IPS-NIHi7 (cell line): ENCODE measurements at regions not wholly inside any gene's neighbourhood (a gene's known extent, or its start where the extent isn't known, plus 50 kb on each side); places are given as distances from the start of the nearest gene placed in this dataset.
A peak's percentile ranks its signal among the peaks of the same experiment; 100 is the strongest.

Source experiments
- DNase-seq: peaks from one replicate; pipeline ENCODE4 v3.0.0; 2012; ENCODE audit warnings: mixed read lengths; ENCODE audit errors: extremely low spot score

DNA sequence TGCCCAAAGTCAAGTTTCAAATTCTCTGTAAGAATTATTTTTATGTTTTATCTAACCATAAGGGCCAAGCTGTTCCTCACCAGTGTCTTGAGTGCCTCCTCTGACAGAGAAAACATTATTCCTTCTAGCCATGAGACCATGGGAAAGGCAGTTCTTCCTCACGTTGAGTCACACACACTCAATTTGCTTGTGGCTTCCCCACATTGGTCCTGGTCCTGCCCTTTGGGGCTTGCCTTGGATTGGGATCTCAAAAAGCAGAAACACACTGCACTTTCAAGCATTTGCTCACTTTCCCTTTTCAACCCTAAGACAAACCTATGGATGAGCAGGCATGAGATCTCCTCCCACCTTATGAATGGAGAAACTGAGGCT is 248.3 kb upstream of the IGFBP3 start:
- no peak for DNase-seq

DNA sequence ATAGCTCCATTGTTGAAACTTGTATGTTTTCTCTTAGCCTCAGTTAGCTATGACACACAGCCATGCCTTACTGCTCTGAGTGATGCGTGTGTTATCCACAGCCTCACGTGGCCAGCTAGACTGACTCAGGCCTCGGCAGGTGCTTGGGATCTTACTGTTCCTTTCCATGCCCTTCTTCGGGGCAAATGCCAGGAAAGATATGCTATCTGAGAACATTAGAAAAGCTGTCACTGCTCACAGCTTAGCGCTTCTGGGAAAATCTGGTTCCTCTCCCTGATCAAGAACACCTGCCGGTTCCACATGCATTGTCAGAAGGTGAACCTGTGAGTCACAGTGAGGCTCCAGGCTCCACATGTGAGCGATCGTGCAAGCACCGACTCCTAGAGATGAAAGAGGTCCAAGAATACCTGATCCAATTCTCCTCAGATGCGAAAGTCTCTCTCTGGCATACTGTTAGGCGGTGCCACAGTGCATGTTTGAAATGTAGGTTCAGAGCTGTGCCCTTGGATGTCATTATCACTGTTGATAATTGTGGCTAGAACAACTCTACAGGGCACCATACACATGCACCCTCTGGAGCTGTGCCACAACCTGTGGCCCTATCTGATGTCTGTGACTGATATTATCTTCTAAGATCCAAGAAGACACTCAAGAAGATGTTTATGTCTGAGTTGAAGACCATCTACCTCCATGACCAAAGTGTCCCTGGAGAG is 247.8 kb upstream of the IGFBP3 start:
- DNase-seq, result no peak

DNA sequence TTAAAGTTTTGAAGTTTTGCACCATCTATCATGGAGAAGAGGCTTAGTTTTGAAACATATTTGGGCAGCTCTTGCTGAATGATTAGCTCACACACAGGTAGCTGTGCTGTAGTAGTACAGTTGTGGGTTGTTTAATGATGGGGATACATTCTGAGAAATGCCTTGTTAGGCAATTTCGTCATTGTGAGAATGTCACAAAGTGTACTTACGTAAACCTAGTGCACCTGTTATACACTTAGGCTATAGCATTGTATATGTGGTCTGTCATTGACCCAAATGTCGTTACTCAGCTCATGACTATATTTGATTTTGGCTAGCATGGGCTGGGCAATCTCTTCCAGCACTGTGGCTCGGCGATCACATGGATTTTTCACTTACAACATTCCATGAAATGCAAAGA is 247.2 kb upstream of the IGFBP3 start:
- no peak for DNase-seq

DNA sequence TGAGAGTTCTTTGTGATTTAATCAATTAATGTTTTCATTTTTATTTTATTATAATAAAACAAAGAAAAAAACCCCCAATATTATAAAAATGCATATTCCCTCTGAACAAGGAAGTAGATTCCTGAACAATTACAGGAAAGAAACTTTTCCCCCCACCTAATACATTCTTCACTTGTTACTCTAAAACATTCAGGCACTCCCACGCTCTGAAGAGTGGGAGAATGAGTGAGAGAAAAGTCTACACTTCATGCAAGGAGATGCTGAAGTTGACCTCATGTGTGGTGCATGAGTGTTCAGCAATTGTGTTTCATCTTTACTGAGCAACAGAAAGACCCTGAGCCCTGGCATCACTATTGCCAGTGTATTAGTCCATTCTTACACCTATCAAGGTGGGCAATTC is 244.2 kb upstream of the IGFBP3 start:
- no peak for DNase-seq

DNA sequence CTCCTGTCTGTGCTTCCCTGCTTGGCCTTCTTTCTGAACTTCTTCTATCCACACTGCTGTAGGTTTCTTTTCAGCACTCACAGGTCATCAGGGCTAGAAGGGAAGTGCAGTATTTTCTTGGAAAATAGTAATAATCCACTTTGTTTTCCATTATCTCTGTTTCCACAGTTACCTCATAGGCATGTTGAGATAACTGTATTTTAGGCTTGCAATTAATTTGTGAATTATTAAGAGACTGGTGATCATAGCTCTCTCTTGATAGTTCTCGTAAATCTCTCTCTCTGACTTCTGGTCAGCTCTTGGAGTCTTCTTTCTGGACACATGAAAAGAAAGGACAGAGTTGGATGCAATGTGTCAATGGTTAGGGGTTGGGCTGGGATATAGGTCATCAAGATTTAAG is 243.6 kb upstream of the IGFBP3 start:
- DNase-seq, result no peak

DNA sequence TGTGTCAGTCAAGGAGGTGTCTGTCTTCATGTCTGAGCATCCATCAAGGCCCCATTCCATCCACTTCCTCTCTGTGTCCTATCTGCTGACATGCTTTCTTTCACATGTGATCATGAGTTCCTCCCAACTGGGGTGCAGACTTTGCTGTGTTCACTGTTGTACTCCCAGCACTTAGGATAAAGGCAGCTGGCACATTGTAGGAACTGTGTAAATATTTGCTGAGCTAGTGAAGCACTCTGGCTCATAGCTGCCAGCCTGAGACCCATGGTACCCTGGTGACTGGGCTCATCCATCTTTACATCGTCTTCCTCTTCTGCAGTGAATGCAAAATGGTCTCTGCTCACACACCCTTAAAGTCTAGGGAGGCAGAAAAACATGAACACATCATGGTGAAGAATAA is 242.2 kb upstream of the IGFBP3 start:
- no peak for DNase-seq

DNA sequence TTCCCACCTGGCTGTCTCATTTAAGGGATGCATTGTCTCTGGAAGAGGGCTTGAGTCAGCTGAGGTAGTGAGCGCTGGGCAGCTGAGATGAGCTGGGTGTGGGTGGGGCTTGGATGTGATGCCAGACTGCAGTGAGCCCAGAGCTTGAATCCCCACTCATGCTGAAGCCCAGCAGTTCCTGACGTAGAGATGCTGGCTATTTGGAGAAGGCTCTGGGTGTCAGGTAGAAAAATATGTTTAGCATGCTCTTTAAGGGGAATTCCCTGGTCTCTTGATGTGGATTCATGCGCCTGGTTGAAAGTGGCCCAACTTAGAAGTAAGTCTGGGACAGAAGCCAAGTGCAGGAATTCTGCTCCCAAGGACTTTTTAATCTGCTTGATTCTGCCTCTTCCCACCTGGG is 241.5 kb upstream of the IGFBP3 start:
- no peak for DNase-seq

DNA sequence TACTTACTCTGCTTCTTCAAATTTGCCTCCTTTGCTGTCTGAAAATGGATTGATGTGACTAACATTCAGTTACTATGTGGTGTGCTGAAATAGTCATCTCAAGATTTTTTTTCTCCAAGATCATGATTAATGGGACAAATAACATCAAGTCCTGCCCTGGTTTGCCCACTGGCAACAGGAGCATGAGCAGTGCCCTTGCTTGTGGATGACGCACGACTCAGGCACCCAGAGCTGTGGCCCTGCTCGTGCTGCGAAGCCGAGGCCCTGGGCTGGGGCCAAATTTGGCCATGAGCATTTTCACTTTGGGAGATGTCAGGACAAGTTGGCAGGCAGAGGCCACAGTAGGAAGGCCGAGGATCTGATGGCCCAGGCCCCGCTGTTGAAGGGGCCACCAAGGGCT is 239.8 kb upstream of the IGFBP3 start:
- no peak for DNase-seq

DNA sequence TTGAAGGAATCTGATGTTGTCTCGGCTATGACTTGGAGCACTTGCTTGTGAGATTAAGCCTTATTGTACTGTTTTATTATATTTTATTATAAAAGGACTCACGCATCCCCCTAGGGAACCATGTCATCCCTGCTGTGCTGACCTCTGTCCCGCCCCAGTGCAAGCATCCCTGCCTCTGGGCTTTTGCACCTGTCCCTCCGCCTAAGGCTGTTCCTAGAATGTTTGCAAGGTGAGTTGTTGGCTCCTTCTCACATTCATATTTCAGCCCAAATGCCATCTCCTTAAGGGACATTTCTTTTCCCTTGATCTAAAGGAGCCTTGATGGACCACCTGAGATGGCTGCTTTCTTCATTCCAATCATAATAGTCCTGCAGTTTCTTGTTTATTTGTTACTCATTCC is 236.9 kb upstream of the IGFBP3 start:
- DNase-seq, result no peak

DNA sequence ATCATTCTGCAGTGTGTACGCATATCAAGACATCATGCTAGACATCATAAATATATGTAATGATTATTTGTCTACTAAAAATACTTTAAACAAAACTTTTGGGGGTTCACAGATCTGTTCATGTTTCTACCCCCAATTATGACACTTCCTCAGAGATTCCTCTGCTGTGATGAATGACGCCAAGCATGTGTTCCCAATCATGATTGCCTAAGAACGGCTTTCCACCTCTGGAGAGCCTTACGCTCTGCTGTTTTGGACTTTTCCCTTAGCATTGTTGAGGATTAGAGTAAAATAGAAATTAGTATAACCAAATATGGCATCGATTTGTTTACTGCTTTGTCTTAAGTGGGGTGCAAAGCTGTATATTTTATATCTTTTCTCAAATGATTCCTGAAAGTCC is 236.3 kb upstream of the IGFBP3 start:
- no peak for DNase-seq

DNA sequence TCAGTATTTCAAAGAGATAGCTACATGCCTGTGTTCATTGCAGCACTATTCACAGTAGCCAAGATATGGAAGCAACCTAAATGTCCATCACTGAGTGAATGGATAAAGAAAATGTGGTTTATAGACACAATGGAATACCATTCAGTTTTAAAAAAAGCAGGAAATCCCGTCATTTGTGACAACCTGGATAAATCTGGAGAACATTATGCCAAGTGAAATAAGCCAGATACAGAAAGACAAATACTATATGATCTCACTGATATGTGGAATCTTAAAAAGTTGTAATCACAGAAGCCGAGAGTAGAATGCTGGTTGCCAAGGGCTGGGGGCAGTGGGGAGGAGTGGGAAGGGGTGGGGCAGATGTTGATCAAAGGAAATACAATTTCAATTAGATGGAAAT is 235.8 kb upstream of the IGFBP3 start:
- no peak for DNase-seq

DNA sequence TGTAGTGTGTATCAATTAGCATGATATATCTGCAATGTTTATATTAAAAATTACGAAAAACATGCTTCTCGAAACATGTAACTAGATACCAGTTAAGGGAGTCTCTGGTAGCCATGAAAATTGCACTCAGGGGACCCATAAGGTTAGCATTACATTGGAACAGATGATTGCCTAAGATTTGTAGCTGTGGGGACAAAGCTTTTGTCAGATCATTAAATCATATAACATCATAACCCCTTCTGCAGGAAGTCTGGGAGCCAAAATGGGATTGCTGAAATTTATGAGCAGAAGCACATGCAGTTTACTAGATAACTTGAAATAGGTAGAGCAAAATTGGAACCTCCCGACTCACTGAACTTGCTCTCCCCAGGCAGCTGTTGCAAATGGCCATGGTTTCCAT is 235.0 kb upstream of the IGFBP3 start:
- DNase-seq, result no peak

DNA sequence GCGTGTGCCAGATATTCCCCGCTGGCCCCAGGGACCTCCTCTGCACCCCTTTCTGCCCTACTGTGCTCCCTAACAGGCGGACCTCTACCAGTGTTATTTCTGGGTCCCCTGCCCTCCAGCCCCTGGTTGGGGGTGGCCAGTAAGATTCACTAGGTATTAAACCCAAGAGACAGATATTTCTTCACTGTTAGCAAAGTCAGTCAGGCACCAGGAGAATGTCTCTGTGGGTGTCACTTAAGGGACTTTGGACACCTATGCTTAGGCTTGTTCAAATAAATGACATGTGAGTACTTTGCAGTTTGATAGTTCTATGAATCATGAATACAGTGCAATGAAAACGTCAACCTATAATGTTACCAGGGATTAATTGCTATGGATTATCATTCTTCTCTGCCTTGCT is 234.3 kb upstream of the IGFBP3 start:
- no peak for DNase-seq

DNA sequence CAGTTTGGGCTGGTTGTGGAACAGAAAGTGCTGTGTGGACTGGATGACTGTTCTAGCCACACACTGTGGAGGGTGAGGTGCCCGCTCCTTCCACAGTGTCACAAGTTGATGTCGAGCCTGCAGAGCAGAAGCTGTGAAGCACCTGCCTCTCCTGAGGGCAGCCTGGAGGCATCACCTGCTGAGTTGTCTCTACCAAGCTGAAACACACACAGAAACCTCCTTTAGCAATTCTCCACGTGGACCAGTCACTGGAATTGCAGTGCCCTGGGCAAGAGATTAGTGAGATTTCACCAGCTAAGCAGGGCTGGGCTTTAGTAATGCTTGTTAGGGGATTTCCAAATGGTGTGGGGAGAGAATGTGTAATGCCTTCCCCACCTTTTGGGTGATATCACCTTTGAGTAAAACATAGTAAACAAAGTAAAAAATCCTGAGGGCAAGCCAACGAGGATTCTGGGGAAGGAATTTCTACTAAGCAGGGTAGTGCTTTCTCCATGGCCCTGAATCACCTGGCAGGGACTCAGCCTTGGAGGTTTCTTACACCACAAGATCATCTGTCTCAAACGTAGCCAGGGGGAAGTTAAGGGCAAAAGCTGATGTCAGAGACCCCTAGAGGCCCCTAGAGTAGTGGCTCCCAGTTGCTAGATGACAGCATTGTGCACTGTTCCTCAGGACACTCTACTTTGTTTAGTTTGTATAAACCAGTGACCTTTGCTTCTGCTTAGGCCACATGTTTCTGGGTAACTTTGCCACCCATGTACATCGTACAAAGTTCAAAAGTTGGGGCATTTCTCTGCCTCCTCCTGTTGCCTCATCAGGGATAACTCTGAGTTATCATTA is 233.1 kb upstream of the IGFBP3 start:
- no peak for DNase-seq

DNA sequence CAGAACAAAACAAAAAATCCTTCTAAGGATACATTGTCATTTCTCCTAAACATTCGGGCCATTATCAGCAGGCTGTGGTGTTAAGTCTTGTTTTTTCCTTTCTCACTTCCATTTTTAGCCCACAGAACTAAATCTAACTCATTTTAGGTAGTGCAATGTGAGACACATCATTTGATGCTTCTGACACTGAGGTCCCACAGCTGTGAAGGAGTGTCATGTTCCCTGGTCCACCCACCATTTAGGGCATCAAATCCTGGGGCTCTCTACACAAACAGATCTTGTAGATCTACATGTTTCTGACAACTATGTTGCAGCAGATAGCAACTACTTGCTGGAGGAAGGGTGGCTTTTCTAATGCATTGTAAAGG is 232.5 kb upstream of the IGFBP3 start:
- no peak for DNase-seq

DNA sequence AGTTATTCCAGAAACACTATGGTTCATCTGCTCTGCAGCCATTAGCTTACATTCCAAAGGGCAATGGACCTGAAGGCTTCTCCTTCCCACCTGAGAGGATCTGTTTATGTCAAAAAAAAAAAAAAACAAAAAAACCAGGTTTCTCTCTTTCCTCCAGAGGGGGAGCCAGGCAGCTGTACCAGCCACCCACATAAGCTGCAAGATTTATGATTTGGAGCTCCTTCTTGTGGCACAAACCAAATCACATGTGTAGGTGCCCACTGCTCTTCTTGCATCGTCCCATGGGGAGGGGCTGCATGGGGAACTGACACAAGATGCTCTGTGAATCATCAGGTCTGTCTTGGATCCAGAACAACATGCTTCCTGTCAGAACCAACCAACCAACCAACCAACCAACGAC is 231.6 kb upstream of the IGFBP3 start:
- DNase-seq, result no peak

DNA sequence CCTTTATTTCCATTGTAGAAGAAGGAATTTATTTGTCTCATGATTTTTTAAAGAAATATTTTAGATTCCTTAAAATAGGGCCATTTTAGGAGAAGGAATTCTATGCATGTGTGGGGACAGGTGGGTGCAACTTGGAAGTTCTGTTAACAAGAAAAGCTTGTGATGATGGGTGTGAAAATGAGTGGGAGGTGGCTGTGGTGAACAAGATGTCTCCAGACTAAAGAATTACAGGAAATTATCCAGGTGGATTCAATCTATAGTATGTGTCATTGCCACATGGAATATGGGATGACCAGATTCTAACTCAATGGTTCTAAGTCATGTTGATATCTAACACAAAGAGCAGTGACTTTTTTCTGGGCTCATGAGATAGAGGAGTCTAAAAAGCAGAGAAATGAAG is 229.6 kb upstream of the IGFBP3 start:
- DNase-seq, result no peak

DNA sequence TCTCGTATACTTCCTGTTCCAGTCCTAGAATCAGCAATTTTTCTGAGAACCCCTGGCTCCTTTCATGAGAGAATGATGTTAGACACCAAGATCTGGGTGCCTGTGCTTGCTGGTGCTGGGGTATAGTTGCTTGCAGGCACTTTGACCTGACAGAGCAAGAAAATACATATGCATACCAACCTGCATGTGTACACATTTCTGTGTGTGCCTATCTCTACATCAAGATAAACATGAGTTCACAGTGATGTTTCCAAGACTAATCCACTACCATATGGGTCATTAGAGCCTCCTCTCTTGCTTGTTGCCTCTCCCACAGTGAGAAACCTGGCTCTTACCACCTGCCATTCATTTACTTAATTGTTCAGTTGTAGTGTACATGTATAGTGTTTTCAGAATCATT is 229.1 kb upstream of the IGFBP3 start:
- DNase-seq, result no peak

DNA sequence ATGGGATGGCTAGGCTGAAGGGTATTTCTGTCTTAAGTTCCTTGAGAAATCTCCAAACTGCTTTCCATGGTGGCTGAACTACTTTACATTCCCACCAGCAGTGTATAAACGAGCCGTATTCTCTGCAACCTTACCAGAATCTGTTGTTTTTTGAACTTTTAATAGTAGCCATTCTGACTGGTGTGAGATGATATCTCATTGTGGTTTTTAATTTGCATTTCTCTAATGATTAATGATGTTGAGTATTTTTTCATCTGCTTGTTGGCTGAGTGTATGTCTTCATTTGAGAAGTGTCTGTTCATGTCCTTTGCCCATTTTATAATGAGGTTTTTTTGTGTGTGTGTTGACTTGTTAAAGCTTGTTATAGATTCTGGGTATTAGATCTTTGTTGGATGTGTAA is 226.8 kb upstream of the IGFBP3 start:
- DNase-seq, result no peak

DNA sequence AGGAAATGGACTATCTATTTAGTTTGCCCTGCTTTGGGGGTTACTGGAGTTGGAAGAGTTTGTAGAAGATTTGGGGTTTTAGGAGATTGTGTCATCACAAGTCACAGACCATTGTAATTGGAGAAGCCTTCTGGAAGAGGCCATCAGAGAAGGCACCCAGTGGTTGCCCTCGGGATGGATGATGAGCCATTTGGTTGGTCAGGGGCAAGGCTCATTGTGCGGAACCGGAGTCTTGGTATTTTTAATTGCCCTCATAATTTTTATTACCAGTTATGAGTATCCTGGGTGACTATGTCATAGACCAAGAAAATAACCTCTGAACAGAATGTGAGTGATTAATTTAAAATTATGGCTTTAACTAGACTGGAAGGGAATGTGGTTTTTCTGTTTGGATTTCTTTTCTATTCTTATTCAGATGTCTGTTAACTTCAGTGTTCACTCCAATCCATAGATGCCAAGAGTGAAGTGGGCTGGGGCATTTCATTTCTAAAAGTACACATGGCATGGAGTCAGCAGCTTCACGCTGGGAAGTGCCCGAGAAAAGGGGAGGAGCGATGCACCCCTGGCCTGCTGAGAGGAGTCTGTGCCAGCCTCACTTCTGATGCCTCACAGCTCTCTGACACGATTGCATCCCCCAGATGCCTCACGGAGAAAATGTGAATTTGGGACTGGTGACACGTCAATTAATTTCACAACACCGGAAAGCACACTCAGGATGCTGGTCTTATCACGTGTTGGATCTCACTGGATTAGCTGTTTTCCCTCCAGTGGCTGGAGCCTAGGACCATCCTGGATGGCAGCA is 225.6 kb upstream of the IGFBP3 start:
- no peak for DNase-seq

DNA sequence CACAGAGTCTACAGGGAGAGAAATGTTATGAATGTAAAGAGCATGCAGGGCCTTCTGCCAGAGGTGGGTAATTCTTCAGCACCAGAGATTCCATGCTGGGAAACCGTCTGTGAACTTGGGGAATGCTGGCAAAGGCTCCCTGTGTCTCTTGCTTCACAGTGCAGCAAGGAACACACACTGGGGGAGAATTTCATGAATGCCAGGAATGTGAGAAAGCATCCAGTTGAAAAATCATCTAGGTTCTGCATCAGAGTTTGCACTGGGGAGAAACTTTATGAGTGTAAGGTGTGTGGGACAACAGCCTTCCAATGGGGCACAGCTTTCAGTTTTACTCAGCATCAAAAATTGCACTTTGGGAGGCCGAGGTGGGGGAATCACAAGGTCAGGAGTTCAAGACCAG is 224.3 kb upstream of the IGFBP3 start:
- peak; percentile 71 for DNase-seq

DNA sequence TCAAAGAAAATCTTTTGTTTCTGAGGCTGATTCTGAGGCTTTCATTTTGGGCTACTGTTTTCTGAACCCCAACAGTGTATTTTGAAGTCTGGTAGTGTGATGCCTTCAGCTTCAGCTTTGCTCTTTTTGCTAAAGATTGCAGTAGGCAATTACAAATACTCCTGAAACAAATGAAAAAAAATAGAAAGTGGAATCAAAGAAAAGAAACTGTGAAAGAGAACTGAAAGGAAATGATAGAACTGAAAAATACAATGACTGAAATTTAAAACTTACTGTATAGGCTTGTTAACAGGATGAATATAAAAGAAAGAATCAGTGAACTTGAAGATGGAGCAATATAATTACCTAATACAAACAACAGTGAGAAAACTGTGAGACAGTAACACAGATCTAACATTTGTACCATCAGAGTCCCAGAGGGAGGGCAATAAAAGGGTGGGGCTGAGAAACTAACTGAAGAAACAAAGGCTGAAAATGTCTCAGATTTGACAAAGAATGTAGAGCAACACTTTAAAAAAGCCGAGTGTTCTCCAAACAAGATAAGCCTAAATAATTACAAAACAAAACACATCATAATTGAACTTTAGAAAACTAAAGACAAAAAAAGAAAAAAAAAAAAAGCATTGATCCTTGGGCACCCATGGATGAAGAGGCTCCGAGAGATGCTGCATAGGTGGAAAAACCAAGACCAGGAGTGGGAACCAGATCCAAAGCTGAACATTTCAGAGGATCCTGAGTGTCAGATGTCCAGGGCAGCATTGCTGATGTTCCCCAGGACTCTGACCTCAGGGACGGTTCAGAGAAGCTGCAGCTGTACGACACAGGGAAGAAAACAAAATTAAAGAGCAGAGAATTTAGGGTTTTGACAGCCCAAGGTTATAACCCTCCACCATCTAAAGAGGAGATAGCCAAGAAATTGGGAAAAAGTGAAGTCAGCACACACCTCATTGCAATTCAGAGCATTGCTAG is 223.2 kb upstream of the IGFBP3 start:
- no peak for DNase-seq
